ENCODE measurements at regions not wholly inside any gene's neighbourhood (a gene's known extent, or its start where the extent isn't known, plus 50 kb on each side); places are given as distances from the start of the nearest gene placed in this dataset.

GRCh38 chr7:46970131-46970430, 611.8 kb downstream of the TNS3 start:
- H3K79me2 ChIP-seq (ENCODE audit: control insufficient read depth, insufficient read depth, low read length) = no peaks in the 10 kb centered on the region
- no peaks in the 10 kb centered on the region for H3K27me3 ChIP-seq (replicated peaks in 1 of 4; ENCODE audit: control extremely low read depth in 1 of 4, control insufficient read depth in 3 of 4, insufficient read depth in 4 of 4, low read length in 3 of 4)
- ChIA-PET POLR2A (no interaction called here), CTCF (no interaction called here)
- H4K20me1 ChIP-seq (ENCODE audit: control insufficient read depth, insufficient read depth, low read length, poor library complexity, severe bottlenecking) = no peaks in the 10 kb centered on the region
- peaks cover 0 to 10% (median 0%) of the 10 kb centered on the region in 3 donors for H3K9me3 ChIP-seq (ENCODE audit: control extremely low read depth in 1 of 3, control insufficient read depth in 2 of 3, insufficient read depth in 1 of 3, low read length in 2 of 3)
- no peak for ATAC-seq (ENCODE audit: low read depth)
- no peak overlapping the region for H3K4me2 ChIP-seq (replicated peaks; ENCODE audit: low read depth, low read length, poor library complexity, severe bottlenecking)
- no peak overlapping the region for H3K4me3 Mint-ChIP-seq
- TF ChIP-seq EZH2 (IDR thresholded peaks at IDR 0.05; ENCODE audit: borderline replicate concordance, insufficient read depth, low read depth, low read length, poor library complexity, severe bottlenecking) (no peak), CTCF (IDR thresholded peaks at IDR 0.05) (no peak)
- no peak overlapping the region for H3K9ac ChIP-seq (ENCODE audit: low read length)
- no peaks in the 10 kb centered on the region for H3K27me3 Mint-ChIP-seq
- no peaks in the 10 kb centered on the region for H3K4me1 Mint-ChIP-seq
- no peak overlapping the region for H3K4me3 ChIP-seq (ENCODE audit: control extremely low read depth in 1 of 5, extremely low read depth in 1 of 5, insufficient read depth in 1 of 5, low read depth in 2 of 5, low read length in 4 of 5)
- H2AFZ ChIP-seq (ENCODE audit: insufficient read depth, low read depth, low read length, poor library complexity, severe bottlenecking) = no peak overlapping the region
- no peak for DNase-seq
- no peak overlapping the region for H3K27ac Mint-ChIP-seq
- H3K27ac ChIP-seq (ENCODE audit: low read length in 2 of 2) = no peak overlapping the region
- H3K36me3 ChIP-seq (replicated peaks in 1 of 2; ENCODE audit: control extremely low read depth in 1 of 2, control insufficient read depth in 1 of 2, extremely low read depth in 1 of 2, insufficient read depth in 2 of 2, low read length in 1 of 2) = no peaks in the 10 kb centered on the region
- WGBS (ENCODE audit: insufficient coverage) = 81% methylated on average over 4 of the region's 5 CpGs
- peaks cover 7% of the 10 kb centered on the region for H3K9me3 Mint-ChIP-seq (ENCODE audit: insufficient read depth)
- no peaks in the 10 kb centered on the region for H3K4me1 ChIP-seq (ENCODE audit: control insufficient read depth in 2 of 2, insufficient read depth in 2 of 2, low read length in 2 of 2)
- intact Hi-C loops (cut with micrococcal nuclease) = no loop called here

- no peaks in the 10 kb centered on the region for H3K4me1 Mint-ChIP-seq
- intact Hi-C loops (cut with micrococcal nuclease) = no loop called here
Observed at GRCh38 chr7:46969303-46970130, 612.4 kb downstream of the TNS3 start.

More at GRCh38 chr7:46969303-46970130, 612.4 kb downstream of the TNS3 start:
- no peak overlapping the region for H3K4me2 ChIP-seq (replicated peaks; ENCODE audit: low read depth, low read length, poor library complexity, severe bottlenecking)
- no peak overlapping the region for H3K9ac ChIP-seq (ENCODE audit: low read length)
- DNase-seq (no peak), ATAC-seq (ENCODE audit: low read depth) (no peak)
- ChIA-PET POLR2A (no interaction called here), CTCF (no interaction called here)
- WGBS (ENCODE audit: insufficient coverage) = 87% methylated on average over 5 of the region's 12 CpGs
- no peak overlapping the region for H3K4me3 Mint-ChIP-seq
- H3K27me3 Mint-ChIP-seq = no peaks in the 10 kb centered on the region
- no peak for TF ChIP-seq CTCF (IDR thresholded peaks at IDR 0.05)
- no peak for TF ChIP-seq EZH2 (IDR thresholded peaks at IDR 0.05; ENCODE audit: borderline replicate concordance, insufficient read depth, low read depth, low read length, poor library complexity, severe bottlenecking)
- H3K27ac Mint-ChIP-seq = no peak overlapping the region
- H3K9me3 Mint-ChIP-seq (ENCODE audit: insufficient read depth) = peaks cover 13% of the 10 kb centered on the region
- H3K27me3 ChIP-seq (replicated peaks in 1 of 4; ENCODE audit: control extremely low read depth in 1 of 4, control insufficient read depth in 3 of 4, insufficient read depth in 4 of 4, low read length in 3 of 4) = no peaks in the 10 kb centered on the region
- no peaks in the 10 kb centered on the region for H3K79me2 ChIP-seq (ENCODE audit: control insufficient read depth, insufficient read depth, low read length)
- H3K36me3 ChIP-seq (replicated peaks in 1 of 2; ENCODE audit: control extremely low read depth in 1 of 2, control insufficient read depth in 1 of 2, extremely low read depth in 1 of 2, insufficient read depth in 2 of 2, low read length in 1 of 2) = no peaks in the 10 kb centered on the region
- H3K27ac ChIP-seq (ENCODE audit: low read length in 2 of 2) = no peak overlapping the region
- peaks cover 0 to 14% (median 0%) of the 10 kb centered on the region in 3 donors for H3K9me3 ChIP-seq (ENCODE audit: control extremely low read depth in 1 of 3, control insufficient read depth in 2 of 3, insufficient read depth in 1 of 3, low read length in 2 of 3)
- no peak overlapping the region for H2AFZ ChIP-seq (ENCODE audit: insufficient read depth, low read depth, low read length, poor library complexity, severe bottlenecking)
- no peak overlapping the region for H3K4me3 ChIP-seq (ENCODE audit: control extremely low read depth in 1 of 5, extremely low read depth in 1 of 5, insufficient read depth in 1 of 5, low read depth in 2 of 5, low read length in 4 of 5)
- H3K4me1 ChIP-seq (ENCODE audit: control insufficient read depth in 2 of 2, insufficient read depth in 2 of 2, low read length in 2 of 2) = no peaks in the 10 kb centered on the region
- no peaks in the 10 kb centered on the region for H4K20me1 ChIP-seq (ENCODE audit: control insufficient read depth, insufficient read depth, low read length, poor library complexity, severe bottlenecking)
